GM18873 (cell line): ENCODE measurements at regions not wholly inside any gene's neighbourhood (a gene's known extent, or its start where the extent isn't known, plus 50 kb on each side); places are given as distances from the start of the nearest gene placed in this dataset.
"Not testable (repeated sequence)": the region's sequence is repeated elsewhere in the genome, so short reads cannot be mapped to it uniquely, and the experiment has no call there.

Source experiments
- ATAC-seq: cut with Tn5 transposase; IDR thresholded peaks from one replicate; pipeline ENCODE4 v1.9.1; 2021; ENCODE audit warnings: mild to moderate bottlenecking, moderate library complexity, moderate number of reproducible peaks; ENCODE audit not compliant: unreplicated experiment, low FRiP score

DNA sequence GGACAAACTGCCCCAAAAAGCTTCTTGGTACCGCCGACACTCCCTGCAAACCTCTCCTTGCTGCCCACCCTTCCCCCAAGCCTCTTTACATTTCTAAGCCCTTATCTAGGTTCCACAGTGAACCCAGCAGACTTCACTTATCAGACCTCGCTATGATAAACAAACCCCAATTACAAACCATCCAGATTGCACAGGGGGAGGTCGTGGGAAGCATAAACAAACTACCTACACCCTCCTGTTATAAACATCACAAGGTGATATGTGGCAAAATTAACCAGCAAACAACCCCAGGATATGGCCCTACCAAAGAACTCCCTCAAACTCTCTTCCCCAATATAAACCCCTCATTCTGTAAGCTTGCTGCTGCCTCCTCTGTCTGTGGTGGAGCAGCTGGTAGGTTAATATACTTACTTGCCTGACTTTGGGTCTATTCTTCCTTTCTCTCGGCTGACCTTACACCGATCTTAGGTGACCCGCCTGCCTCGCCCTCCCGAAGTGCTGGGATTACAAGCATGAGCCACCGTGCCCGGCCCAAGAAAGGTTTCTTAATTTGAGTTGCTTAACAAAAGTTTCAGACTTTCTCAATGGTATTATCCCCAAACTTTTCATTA, 66.0 kb upstream of the TENM4 start:
- ATAC-seq: no peak

DNA sequence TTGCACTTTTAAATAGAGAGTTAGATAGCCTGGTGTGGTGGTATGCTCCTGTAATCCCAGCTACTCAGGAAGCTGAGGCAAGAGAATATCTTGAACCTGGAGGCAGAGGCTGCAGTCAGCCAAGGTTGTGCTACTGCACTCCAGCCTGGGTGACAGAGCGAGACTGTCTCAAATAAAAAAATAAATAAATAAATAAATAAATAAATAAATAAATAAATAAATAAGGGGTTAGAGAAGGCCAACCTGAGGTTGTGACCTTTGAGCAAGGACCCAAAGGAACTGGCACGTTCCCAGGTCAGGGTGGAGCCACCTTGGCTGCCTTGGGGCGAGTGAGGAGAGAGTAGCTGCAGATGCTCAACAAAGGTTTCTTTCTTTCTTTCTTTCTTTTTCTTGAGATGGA, 65.3 kb upstream of the TENM4 start:
- no peak for ATAC-seq

DNA sequence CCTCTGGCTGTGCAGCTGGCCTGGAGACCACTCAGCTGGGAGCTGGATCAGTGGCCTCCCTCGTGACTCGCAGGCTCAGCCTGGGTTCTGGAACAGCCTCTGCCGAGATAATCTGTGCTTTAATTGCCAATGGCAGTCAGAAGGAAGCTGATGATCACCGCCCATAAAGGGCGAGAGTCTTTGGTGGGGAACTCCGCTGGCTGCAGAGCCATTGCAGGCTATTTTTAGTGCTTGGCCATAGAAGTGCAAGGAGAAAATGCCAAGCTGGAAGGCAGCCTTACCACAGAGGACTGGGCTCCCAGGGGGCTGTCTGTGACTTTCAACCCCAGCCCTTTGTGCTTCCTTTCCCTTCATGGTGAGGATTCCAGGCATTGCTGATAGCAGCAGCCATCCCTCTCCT, 62.2 kb upstream of the TENM4 start:
- ATAC-seq: no peak

DNA sequence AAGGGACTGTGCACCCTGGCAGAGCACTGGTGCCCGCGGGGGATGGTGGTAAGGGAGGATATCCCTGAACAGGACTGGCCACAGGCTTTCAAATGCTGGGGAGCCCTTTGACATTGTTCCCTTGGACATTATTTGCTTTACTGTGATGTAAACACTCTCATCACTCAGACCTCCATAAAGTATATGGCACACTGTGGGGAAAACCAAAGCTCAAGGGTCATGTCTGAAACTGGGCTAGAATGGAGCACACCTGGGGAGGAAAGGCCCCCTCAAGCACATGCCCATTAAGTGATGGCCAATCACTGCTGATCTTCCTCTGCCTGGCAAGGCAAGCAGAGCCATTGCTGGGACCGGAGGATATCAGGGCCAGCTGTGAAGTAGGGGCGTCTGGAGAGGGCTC, 60.9 kb upstream of the TENM4 start:
- ATAC-seq: no peak

DNA sequence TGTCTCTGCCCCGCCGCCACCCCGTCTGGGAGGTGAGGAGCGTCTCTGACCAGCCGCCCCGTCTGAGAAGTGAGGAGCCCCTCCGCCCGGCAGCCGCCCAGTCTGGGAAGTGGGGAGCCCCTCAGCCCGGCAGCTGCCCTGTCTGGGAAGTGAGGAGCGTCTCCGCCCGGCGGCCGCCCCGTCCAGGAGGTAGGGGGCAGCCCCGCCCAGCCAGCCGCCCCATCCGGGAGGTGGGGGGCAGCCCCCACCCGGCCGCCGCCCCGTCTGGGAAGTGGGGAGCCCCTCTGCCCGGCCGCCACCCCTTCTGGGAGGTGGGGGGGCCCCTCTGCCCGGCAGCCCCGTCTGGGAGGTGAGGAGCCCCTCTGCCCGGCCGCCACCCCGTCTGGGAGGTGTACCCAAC, 59.1 kb upstream of the TENM4 start:
- not testable (repeated sequence) for ATAC-seq

DNA sequence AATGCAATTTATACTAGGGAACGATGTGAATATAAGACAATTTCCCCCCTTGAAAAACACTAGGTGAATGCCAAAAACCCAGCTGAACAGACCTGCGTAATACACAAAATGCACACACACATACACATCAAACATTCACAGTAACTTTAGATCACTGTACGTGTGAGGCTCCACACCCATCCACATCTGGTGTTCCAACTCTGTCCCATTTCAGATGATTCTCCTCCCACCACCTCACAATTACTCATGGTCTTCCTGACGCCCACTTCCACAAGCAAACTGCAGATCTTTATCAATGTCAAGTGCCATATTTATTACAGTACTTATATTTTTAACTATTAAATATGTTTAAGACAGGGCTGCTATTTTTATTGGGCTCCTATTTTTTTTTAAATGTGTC, 57.8 kb upstream of the TENM4 start:
- ATAC-seq: no peak

DNA sequence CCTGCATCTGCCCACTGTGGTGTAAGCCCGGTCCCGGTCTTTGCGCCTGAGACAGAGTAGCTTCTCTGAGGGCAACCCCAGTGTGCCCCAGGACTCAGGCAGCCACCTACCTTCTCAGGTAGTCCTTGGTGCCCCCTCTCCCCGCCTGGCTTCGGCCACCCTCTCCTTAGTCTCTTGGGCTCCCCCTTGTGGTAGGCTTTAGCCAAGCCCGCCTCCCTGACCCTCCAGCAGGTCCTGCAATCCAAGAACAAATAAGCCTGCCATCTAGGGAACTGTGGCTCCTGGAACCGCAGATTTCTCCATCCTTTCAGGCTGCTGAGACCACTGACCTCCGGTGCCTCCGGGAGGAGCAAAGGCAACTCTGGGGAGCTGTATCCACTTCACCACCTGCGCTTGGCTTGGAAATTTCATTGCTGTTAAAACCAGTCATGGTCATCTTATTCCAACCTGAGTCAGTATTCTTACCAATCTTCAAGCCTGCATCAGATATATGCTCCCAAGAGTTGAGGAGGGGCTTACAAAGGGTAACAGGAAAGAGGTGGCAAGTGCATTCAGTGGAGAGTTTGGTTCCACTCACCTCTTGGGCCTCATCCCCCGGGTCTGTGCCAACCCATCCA, 52.8 kb upstream of the TENM4 start:
- peak; percentile 59 for ATAC-seq

DNA sequence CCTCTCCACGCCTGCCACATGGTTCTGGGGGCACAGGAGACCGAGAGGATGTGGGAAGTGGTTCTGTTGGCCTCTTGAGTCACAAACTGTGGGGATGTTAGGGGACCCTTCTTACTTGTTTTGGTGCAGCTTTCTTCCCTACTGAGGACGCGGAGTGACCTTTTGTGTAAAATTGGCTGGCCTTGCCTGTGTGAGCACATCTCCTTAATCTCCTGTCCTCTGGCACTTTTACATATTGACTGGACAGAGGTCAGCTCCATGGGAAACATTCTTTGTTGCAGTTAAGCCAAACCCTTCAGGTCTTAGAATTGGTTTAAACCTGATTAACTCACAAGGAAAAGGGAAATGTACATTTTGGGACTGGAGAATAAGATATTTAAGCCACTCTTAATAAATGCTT, 51.2 kb upstream of the TENM4 start:
- no peak for ATAC-seq
